Keratinocyte (primary cell): ENCODE measurements at regions not wholly inside any gene's neighbourhood (a gene's known extent, or its start where the extent isn't known, plus 50 kb on each side); places are given as distances from the start of the nearest gene placed in this dataset.

Source experiments
- DNase-seq: peaks from one replicate; pipeline ENCODE4 v3.0.0-alpha.2; 2011; ENCODE audit warnings: low read depth, missing footprints, low spot score
- FAIRE-seq: peaks from 2 replicates; lab custom pipeline; 2011; peaks lifted over from hg19 to GRCh38; lab: Jason Lieb, UNC
- H2AFZ ChIP-seq: 2 replicates; pipeline ENCODE4 v1.6.0; 2012; ENCODE audit warnings: low read length, control low read depth, inconsistent platforms; ENCODE audit not compliant: control insufficient read depth
- H3K27ac ChIP-seq: 2 replicates; pipeline ENCODE4 v1.5.1; 2011; ENCODE audit warnings: low read length; ENCODE audit not compliant: control insufficient read depth, insufficient read depth
- H3K27me3 ChIP-seq: 3 replicates; pipeline ENCODE4 v1.6.0; 2011; ENCODE audit warnings: low read length; ENCODE audit not compliant: control insufficient read depth, insufficient read depth; ENCODE audit errors: extremely low read depth
- H3K36me3 ChIP-seq, 2 experiments: 2 replicates in 1 of 2; 3 replicates in 1 of 2; pipeline ENCODE4 v1.5.1; 2011; ENCODE audit warnings: low read length in 2 of 2, mild to moderate bottlenecking in 1 of 2; ENCODE audit not compliant: control insufficient read depth in 2 of 2, insufficient read depth in 2 of 2; ENCODE audit errors: extremely low read depth in 1 of 2
- H3K4me1 ChIP-seq: 3 replicates; pipeline ENCODE4 v1.5.1; 2011; ENCODE audit warnings: low read length; ENCODE audit not compliant: control insufficient read depth, insufficient read depth; ENCODE audit errors: extremely low read depth
- H3K4me2 ChIP-seq: 3 replicates; pipeline ENCODE4 v1.6.0; 2011; ENCODE audit warnings: low read depth, low read length; ENCODE audit not compliant: control insufficient read depth, insufficient read depth; ENCODE audit errors: extremely low read depth
- H3K4me3 ChIP-seq, 3 experiments: fragments of 200-600 bp in 1 of 3; sonication (generic) in 1 of 3; 2 replicates in 2 of 3; 3 replicates in 1 of 3; pipeline ENCODE4 v1.5.1; 2011 to 2016; ENCODE audit warnings: low read length in 3 of 3, mild to moderate bottlenecking in 3 of 3, control low read depth in 2 of 3, inconsistent platforms in 1 of 3, low read depth in 1 of 3, mixed read lengths in 1 of 3, mixed run types in 1 of 3, moderate library complexity in 1 of 3; ENCODE audit not compliant: control insufficient read depth in 2 of 3, insufficient read depth in 2 of 3; ENCODE audit errors: extremely low read depth in 1 of 3
- H3K79me2 ChIP-seq: 2 replicates; pipeline ENCODE4 v1.6.0; 2012; ENCODE audit warnings: low read length; ENCODE audit not compliant: control insufficient read depth, insufficient read depth
- H3K9ac ChIP-seq: 3 replicates; pipeline ENCODE4 v1.6.0; 2011; ENCODE audit warnings: low read length; ENCODE audit not compliant: control insufficient read depth, insufficient read depth; ENCODE audit errors: extremely low read depth
- H3K9me1 ChIP-seq: 3 replicates; pipeline ENCODE4 v1.6.0; 2011; ENCODE audit warnings: low read length; ENCODE audit not compliant: control insufficient read depth, insufficient read depth; ENCODE audit errors: extremely low read depth
- H3K9me3 ChIP-seq: 2 replicates; pipeline ENCODE4 v1.5.1; 2012; ENCODE audit warnings: low read depth, low read length; ENCODE audit not compliant: control insufficient read depth
- H4K20me1 ChIP-seq: 3 replicates; pipeline ENCODE4 v1.6.0; 2011; ENCODE audit warnings: low read length; ENCODE audit not compliant: control insufficient read depth, insufficient read depth; ENCODE audit errors: extremely low read depth
- CTCF ChIP-seq, 3 experiments: IDR thresholded peaks in 1 of 3; conservative IDR thresholded peaks in 1 of 3; optimal IDR thresholded peaks in 1 of 3; 2 replicates in 2 of 3; 3 replicates in 1 of 3; pipeline versions ENCODE3 to v1.5.1; 2011; ENCODE audit warnings: low read length in 3 of 3, mild to moderate bottlenecking in 3 of 3, moderate library complexity in 2 of 3, control low read depth in 1 of 3, inconsistent platforms in 1 of 3; ENCODE audit not compliant: insufficient read depth in 2 of 3; ENCODE audit errors: extremely low read depth in 1 of 3
- EZH2 ChIP-seq: IDR thresholded peaks from one replicate; pipeline ENCODE4 v1.6.1; 2012; ENCODE audit warnings: inconsistent platforms, mild to moderate bottlenecking, low read length, moderate library complexity
- dilution Hi-C: fragments of 300-500 bp; cut with MboI; formaldehyde crosslinking; loops from one replicate; pipeline ENCODE4 v1.7.0; 2020; ENCODE audit warnings: low sequenced_read_pairs; ENCODE audit not compliant: extremely low pct_ligation_motif_present

- H3K4me2 ChIP-seq: no peak overlapping the region
- no peak overlapping the region for H3K9ac ChIP-seq
- H3K36me3 ChIP-seq: no peaks in the 10 kb centered on the region
- H3K27ac ChIP-seq: no peak overlapping the region
- no peaks in the 10 kb centered on the region for H3K4me1 ChIP-seq
- dilution Hi-C loops: no loop called here
- no peak for FAIRE-seq
- no peak overlapping the region for H2AFZ ChIP-seq
- H3K9me3 ChIP-seq: no peaks in the 10 kb centered on the region
- H3K4me3 ChIP-seq: no peak overlapping the region
- no peak for DNase-seq
- no peaks in the 10 kb centered on the region for H3K79me2 ChIP-seq
- H3K9me1 ChIP-seq: no peaks in the 10 kb centered on the region
- H4K20me1 ChIP-seq: no peaks in the 10 kb centered on the region
- H3K27me3 ChIP-seq: no peaks in the 10 kb centered on the region
- TF ChIP-seq EZH2 (no peak), CTCF (optimal IDR thresholded peaks at IDR 0.05 in 1 of 3, IDR thresholded peaks at IDR 0.05 in 1 of 3, conservative IDR thresholded peaks at IDR 0.05 in 1 of 3; ENCODE audit: extremely low read depth in 1 of 3, insufficient read depth in 2 of 3, low read length in 3 of 3) (no peak)
Observed at GRCh38 chr18:73805991-73806390, 341.6 kb downstream of the FBXO15 start.

GRCh38 chr18:73797419-73797818 lies 350.2 kb downstream of the FBXO15 start:
- FAIRE-seq (no peak), DNase-seq (no peak)
- no peaks in the 10 kb centered on the region for H3K9me3 ChIP-seq
- dilution Hi-C loops: no loop called here
- no peak for TF ChIP-seq CTCF (optimal IDR thresholded peaks at IDR 0.05 in 1 of 3, IDR thresholded peaks at IDR 0.05 in 1 of 3, conservative IDR thresholded peaks at IDR 0.05 in 1 of 3; ENCODE audit: extremely low read depth in 1 of 3, insufficient read depth in 2 of 3, low read length in 3 of 3)
- TF ChIP-seq EZH2: no peak
- no peaks in the 10 kb centered on the region for H3K9me1 ChIP-seq
- no peak overlapping the region for H3K9ac ChIP-seq
- no peaks in the 10 kb centered on the region for H3K79me2 ChIP-seq
- peaks cover 17% of the 10 kb centered on the region for H3K4me1 ChIP-seq
- H4K20me1 ChIP-seq: no peaks in the 10 kb centered on the region
- no peaks in the 10 kb centered on the region for H3K36me3 ChIP-seq
- no peak overlapping the region for H3K4me3 ChIP-seq
- no peak overlapping the region for H2AFZ ChIP-seq
- H3K27me3 ChIP-seq: no peaks in the 10 kb centered on the region
- no peak overlapping the region for H3K27ac ChIP-seq
- H3K4me2 ChIP-seq: no peak overlapping the region
